ENCODE measurements at regions not wholly inside any gene's neighbourhood (a gene's known extent, or its start where the extent isn't known, plus 50 kb on each side); places are given as distances from the start of the nearest gene placed in this dataset.

DNA sequence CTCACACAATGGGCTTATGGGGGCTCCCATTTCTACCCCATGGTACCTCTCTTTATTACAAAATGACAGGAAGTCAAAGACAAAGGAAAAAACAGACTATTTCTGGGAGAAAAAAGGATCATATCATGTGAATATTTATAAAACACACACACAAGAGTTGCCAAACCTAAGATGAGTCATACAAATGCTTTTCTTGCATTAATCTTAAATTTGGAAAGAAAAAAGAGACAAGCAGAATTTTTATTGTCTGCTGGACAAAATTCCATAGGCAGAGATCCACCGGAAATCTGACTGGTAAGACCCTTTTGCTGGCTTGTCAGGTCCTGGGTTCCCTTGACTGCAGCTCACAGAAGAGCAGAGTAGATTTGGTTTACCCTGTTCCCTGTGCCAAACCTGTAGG lies 1732.3 kb upstream of the PIK3C3 start:
- TF ChIP-seq RXRA (IDR thresholded peaks at IDR 0.05) (no peak), JUND (IDR thresholded peaks at IDR 0.05) (no peak), TAF1 (conservative IDR thresholded peaks at IDR 0.05) (no peak), NR2F2 (IDR thresholded peaks at IDR 0.05) (no peak), EGR1 (IDR thresholded peaks at IDR 0.05; ENCODE audit: low read depth in 2 of 2) (no peak), YY1 (IDR thresholded peaks at IDR 0.05) (no peak), FOXA2 (IDR thresholded peaks at IDR 0.05) (no peak), HNF4A (conservative IDR thresholded peaks at IDR 0.05) (no peak), SP1 (IDR thresholded peaks at IDR 0.05) (no peak)
- TF ChIP-seq, protein P1, sequence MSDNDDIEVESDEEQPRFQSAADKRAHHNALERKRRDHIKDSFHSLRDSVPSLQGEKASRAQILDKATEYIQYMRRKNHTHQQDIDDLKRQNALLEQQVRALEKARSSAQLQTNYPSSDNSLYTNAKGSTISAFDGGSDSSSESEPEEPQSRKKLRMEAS (IDR thresholded peaks at IDR 0.05): no peak
- TF ChIP-seq, protein P2, sequence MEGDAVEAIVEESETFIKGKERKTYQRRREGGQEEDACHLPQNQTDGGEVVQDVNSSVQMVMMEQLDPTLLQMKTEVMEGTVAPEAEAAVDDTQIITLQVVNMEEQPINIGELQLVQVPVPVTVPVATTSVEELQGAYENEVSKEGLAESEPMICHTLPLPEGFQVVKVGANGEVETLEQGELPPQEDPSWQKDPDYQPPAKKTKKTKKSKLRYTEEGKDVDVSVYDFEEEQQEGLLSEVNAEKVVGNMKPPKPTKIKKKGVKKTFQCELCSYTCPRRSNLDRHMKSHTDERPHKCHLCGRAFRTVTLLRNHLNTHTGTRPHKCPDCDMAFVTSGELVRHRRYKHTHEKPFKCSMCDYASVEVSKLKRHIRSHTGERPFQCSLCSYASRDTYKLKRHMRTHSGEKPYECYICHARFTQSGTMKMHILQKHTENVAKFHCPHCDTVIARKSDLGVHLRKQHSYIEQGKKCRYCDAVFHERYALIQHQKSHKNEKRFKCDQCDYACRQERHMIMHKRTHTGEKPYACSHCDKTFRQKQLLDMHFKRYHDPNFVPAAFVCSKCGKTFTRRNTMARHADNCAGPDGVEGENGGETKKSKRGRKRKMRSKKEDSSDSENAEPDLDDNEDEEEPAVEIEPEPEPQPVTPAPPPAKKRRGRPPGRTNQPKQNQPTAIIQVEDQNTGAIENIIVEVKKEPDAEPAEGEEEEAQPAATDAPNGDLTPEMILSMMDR (IDR thresholded peaks at IDR 0.05; ENCODE audit: low read depth, low read length, missing input control): no peak
- TF ChIP-seq, protein P3, sequence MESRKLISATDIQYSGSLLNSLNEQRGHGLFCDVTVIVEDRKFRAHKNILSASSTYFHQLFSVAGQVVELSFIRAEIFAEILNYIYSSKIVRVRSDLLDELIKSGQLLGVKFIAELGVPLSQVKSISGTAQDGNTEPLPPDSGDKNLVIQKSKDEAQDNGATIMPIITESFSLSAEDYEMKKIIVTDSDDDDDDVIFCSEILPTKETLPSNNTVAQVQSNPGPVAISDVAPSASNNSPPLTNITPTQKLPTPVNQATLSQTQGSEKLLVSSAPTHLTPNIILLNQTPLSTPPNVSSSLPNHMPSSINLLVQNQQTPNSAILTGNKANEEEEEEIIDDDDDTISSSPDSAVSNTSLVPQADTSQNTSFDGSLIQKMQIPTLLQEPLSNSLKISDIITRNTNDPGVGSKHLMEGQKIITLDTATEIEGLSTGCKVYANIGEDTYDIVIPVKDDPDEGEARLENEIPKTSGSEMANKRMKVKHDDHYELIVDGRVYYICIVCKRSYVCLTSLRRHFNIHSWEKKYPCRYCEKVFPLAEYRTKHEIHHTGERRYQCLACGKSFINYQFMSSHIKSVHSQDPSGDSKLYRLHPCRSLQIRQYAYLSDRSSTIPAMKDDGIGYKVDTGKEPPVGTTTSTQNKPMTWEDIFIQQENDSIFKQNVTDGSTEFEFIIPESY (IDR thresholded peaks at IDR 0.05): no peak
- TF ChIP-seq, protein P4, sequence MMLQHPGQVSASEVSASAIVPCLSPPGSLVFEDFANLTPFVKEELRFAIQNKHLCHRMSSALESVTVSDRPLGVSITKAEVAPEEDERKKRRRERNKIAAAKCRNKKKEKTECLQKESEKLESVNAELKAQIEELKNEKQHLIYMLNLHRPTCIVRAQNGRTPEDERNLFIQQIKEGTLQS (IDR thresholded peaks at IDR 0.05): no peak
- TF ChIP-seq, protein P5, sequence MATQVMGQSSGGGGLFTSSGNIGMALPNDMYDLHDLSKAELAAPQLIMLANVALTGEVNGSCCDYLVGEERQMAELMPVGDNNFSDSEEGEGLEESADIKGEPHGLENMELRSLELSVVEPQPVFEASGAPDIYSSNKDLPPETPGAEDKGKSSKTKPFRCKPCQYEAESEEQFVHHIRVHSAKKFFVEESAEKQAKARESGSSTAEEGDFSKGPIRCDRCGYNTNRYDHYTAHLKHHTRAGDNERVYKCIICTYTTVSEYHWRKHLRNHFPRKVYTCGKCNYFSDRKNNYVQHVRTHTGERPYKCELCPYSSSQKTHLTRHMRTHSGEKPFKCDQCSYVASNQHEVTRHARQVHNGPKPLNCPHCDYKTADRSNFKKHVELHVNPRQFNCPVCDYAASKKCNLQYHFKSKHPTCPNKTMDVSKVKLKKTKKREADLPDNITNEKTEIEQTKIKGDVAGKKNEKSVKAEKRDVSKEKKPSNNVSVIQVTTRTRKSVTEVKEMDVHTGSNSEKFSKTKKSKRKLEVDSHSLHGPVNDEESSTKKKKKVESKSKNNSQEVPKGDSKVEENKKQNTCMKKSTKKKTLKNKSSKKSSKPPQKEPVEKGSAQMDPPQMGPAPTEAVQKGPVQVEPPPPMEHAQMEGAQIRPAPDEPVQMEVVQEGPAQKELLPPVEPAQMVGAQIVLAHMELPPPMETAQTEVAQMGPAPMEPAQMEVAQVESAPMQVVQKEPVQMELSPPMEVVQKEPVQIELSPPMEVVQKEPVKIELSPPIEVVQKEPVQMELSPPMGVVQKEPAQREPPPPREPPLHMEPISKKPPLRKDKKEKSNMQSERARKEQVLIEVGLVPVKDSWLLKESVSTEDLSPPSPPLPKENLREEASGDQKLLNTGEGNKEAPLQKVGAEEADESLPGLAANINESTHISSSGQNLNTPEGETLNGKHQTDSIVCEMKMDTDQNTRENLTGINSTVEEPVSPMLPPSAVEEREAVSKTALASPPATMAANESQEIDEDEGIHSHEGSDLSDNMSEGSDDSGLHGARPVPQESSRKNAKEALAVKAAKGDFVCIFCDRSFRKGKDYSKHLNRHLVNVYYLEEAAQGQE (IDR thresholded peaks at IDR 0.05): no peak
- Histone ChIP-seq H3K9ac (ENCODE audit: low read depth in 1 of 2, low read length in 2 of 2) (no peak overlapping the region), H3K36me3 (ENCODE audit: control insufficient read depth in 4 of 4, insufficient read depth in 3 of 4, low read depth in 1 of 4, low read length in 3 of 4) (no peaks in the 10 kb centered on the region), H3K4me1 (ENCODE audit: control insufficient read depth in 4 of 4, insufficient read depth in 4 of 4, low read length in 3 of 4) (no peaks in the 10 kb centered on the region), H3K27ac (ENCODE audit: low read depth in 1 of 2, low read length in 2 of 2) (no peak overlapping the region), H3K27me3 (ENCODE audit: control insufficient read depth in 4 of 4, insufficient read depth in 4 of 4, low read length in 3 of 4) (no peaks in the 10 kb centered on the region), H3K9me3 (ENCODE audit: control insufficient read depth in 4 of 4, low read length in 3 of 4) (no peaks in the 10 kb centered on the region), H3K4me3 (ENCODE audit: low read depth in 1 of 3, low read length in 3 of 3) (no peak overlapping the region)
- DNase-seq (ENCODE audit: low spot score): no peak
- 64% methylated on average over 1 of the region's 1 CpG for WGBS

DNA sequence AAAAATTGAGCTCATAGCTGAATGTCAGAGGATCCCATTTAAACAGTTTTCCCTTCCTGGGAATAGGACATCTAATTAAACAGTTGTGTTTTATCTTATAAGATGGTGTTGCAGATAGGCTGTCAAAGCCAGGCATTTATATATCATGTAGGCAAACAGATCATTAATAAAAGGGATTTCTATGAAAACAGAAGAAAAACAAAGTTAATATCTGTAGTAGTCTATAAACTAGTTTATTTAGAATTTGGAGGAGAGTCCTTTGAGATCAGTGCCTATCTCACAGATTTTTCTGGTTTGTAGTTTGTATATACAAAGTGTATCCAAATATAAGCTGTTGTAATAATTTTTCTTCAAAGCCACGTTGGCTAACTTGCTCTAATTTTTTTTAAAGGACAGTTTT lies 1738.2 kb upstream of the PIK3C3 start:
- H3K9ac ChIP-seq (ENCODE audit: low read depth in 1 of 2, low read length in 2 of 2): no peak overlapping the region
- no peaks in the 10 kb centered on the region for H3K9me3 ChIP-seq (ENCODE audit: control insufficient read depth in 4 of 4, low read length in 3 of 4)
- no peak for DNase-seq (ENCODE audit: low spot score)
- 26% methylated on average over 1 of the region's 1 CpG for WGBS
- H3K4me1 ChIP-seq (ENCODE audit: control insufficient read depth in 4 of 4, insufficient read depth in 4 of 4, low read length in 3 of 4): no peaks in the 10 kb centered on the region
- H3K4me3 ChIP-seq (ENCODE audit: low read depth in 1 of 3, low read length in 3 of 3): no peak overlapping the region
- H3K27me3 ChIP-seq (ENCODE audit: control insufficient read depth in 4 of 4, insufficient read depth in 4 of 4, low read length in 3 of 4): no peaks in the 10 kb centered on the region
- no peaks in the 10 kb centered on the region for H3K36me3 ChIP-seq (ENCODE audit: control insufficient read depth in 4 of 4, insufficient read depth in 3 of 4, low read depth in 1 of 4, low read length in 3 of 4)
- no peak overlapping the region for H3K27ac ChIP-seq (ENCODE audit: low read depth in 1 of 2, low read length in 2 of 2)
- TF ChIP-seq SP1 (IDR thresholded peaks at IDR 0.05) (no peak), RAD21 (IDR thresholded peaks at IDR 0.05) (no peak), EGR1 (IDR thresholded peaks at IDR 0.05; ENCODE audit: low read depth in 2 of 2) (no peak), JUND (IDR thresholded peaks at IDR 0.05) (no peak), NR2F2 (IDR thresholded peaks at IDR 0.05) (no peak), FOXA2 (IDR thresholded peaks at IDR 0.05) (no peak), YY1 (IDR thresholded peaks at IDR 0.05) (no peak), FOXA1 (IDR thresholded peaks at IDR 0.05) (no peak), HNF4G (IDR thresholded peaks at IDR 0.05) (no peak)
- TF ChIP-seq, protein P4 (IDR thresholded peaks at IDR 0.05): no peak
- TF ChIP-seq, protein P2 (IDR thresholded peaks at IDR 0.05; ENCODE audit: low read depth, low read length, missing input control): no peak
- TF ChIP-seq, protein P5 (IDR thresholded peaks at IDR 0.05): no peak

All from liver (tissue), 8 donors.